ENCODE measurements at regions not wholly inside any gene's neighbourhood (a gene's known extent, or its start where the extent isn't known, plus 50 kb on each side); places are given as distances from the start of the nearest gene placed in this dataset.
A peak's percentile ranks its signal among the peaks of the same experiment; 100 is the strongest.

DNA sequence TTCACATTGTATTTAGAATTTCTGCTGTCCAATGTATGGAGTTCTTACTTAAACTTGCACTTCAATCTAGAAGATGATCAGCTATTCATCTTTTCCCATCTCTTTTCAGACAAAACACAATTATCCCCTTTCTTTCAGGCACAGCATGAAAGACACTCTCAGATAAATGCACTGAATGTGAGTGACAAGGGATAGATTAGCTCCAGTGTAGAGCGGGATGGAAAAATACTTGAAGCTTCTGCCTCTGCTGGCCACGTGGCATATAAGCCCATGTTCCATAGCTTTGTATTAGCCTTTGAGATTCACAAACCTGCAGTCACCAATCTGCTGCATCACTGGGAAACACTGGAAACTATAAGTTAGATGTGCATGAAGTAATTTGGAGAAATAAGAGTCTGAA lies 162.2 kb upstream of the FAM3C start:
- Mint-ChIP-seq H3K4me3 (no peak overlapping the region), H3K9me3 (no peaks in the 10 kb centered on the region), H3K36me3 (no peaks in the 10 kb centered on the region), H3K4me1 (ENCODE audit: unreplicated experiment) (no peaks in the 10 kb centered on the region), H3K27ac (no peak overlapping the region), H3K27me3 (no peaks in the 10 kb centered on the region)
- no peak for DNase-seq (ENCODE audit: extremely low spot score, unreplicated experiment)
- no peak for TF ChIP-seq CTCF (conservative IDR thresholded peaks at IDR 0.05)

GRCh38 chr7:121557034-121557892 lies 161.2 kb upstream of the FAM3C start:
- no peak for DNase-seq (ENCODE audit: extremely low spot score, unreplicated experiment)
- Mint-ChIP-seq H3K4me3 (no peak overlapping the region), H3K9me3 (no peaks in the 10 kb centered on the region), H3K4me1 (ENCODE audit: unreplicated experiment) (no peaks in the 10 kb centered on the region), H3K27me3 (no peaks in the 10 kb centered on the region), H3K27ac (no peak overlapping the region), H3K36me3 (no peaks in the 10 kb centered on the region)
- no peak for TF ChIP-seq CTCF (conservative IDR thresholded peaks at IDR 0.05)

- no peaks in the 10 kb centered on the region for H3K27me3 Mint-ChIP-seq
- H3K9me3 Mint-ChIP-seq, result no peaks in the 10 kb centered on the region
- no peak for TF ChIP-seq CTCF (conservative IDR thresholded peaks at IDR 0.05)
- no peak for DNase-seq (ENCODE audit: extremely low spot score, unreplicated experiment)
- H3K4me3 Mint-ChIP-seq, result no peak overlapping the region
- H3K36me3 Mint-ChIP-seq, result no peaks in the 10 kb centered on the region
- no peak overlapping the region for H3K27ac Mint-ChIP-seq
- H3K4me1 Mint-ChIP-seq (ENCODE audit: unreplicated experiment), result no peaks in the 10 kb centered on the region
Measured at GRCh38 chr7:121555558-121555957, 159.4 kb upstream of the FAM3C start.

DNA sequence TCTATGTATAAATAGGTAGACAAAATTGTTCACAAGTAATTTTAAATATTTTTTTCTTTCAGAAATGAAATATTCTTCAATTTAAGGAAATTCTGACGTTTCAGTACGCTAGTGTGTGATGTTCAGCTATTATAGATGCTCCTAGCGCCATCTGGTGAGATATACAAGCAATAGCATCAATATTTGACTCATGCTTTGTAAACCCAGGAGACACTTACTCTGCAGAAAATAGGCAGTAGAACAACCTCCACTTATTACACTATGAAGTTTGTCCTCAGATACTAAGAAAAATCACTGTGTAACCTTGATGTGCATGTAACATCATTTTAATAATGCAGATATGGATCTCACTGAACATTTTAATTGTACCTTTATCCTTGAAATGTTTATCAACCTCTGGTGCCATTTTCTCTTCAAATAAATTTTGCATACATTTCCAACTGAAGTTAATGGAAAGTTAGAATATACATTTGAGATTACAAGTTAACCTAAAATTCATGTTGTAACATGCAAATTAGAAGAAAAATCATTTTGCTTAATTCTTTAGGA lies 151.5 kb upstream of the FAM3C start:
- no peak for DNase-seq (ENCODE audit: extremely low spot score, unreplicated experiment)
- Mint-ChIP-seq H3K36me3 (no peaks in the 10 kb centered on the region), H3K9me3 (peaks cover 4% of the 10 kb centered on the region), H3K27ac (no peak overlapping the region), H3K4me1 (ENCODE audit: unreplicated experiment) (no peaks in the 10 kb centered on the region), H3K27me3 (no peaks in the 10 kb centered on the region), H3K4me3 (no peak overlapping the region)
- peak; percentile 93 for TF ChIP-seq CTCF (conservative IDR thresholded peaks at IDR 0.05)

DNA sequence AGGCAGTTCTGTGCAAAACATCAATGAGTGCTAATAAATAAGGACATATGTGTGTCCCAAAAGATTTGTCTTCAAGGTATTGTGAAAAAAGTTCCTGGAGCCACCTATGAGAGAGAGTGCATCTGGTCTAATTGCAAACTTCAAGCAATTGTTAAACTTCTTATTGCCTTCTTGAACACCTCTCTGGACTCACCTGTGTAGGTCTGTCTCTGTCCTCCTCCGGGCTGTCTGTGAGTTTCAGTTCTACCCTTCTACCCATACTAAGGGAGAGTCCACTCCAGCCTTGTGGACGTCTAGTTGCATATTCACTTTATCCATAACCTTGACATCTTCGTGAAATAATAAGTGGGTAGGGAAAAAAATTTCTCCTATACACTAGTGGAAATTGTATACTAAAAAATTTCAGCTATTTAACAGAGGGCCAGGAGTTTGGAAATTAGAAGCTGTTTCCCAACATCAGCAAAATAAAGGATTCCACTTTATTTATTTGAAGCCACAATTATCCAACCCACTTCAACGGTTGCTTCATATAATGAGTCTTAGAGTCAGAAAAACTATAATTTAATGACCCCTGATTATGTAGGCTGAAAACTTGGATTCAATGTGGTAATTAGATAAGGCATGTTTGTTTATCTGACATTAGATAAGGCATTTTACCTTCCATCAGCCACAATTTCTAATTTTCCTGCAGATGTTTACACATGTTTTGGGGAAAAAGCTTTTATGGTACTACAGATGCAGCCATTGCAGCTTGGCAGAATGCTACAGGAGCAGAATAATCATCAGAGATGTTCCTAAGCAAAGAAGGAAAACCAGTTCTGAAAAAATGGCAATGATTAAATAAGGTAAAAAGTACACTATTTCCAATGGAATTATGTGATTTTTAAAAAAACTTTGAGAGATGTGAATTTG lies 150.8 kb upstream of the FAM3C start:
- H3K27ac Mint-ChIP-seq, result no peak overlapping the region
- DNase-seq (ENCODE audit: extremely low spot score, unreplicated experiment), result no peak
- peaks cover 4% of the 10 kb centered on the region for H3K9me3 Mint-ChIP-seq
- no peaks in the 10 kb centered on the region for H3K36me3 Mint-ChIP-seq
- TF ChIP-seq CTCF (conservative IDR thresholded peaks at IDR 0.05), result no peak
- H3K4me1 Mint-ChIP-seq (ENCODE audit: unreplicated experiment), result no peaks in the 10 kb centered on the region
- no peak overlapping the region for H3K4me3 Mint-ChIP-seq
- H3K27me3 Mint-ChIP-seq, result no peaks in the 10 kb centered on the region

Measured in type B pancreatic cell (in vitro differentiated cells).